ENCODE measurements at regions not wholly inside any gene's neighbourhood (a gene's known extent, or its start where the extent isn't known, plus 50 kb on each side); places are given as distances from the start of the nearest gene placed in this dataset.
"Not testable (repeated sequence)": the region's sequence is repeated elsewhere in the genome, so short reads cannot be mapped to it uniquely, and the experiment has no call there.

GRCh38 chr18:75840131-75840530 lies 412.6 kb upstream of the SMIM21 start:
- DNase-seq (ENCODE audit: insufficient read length, low spot score) (no peak), FAIRE-seq (no peak)
- TF ChIP-seq, protein P1, sequence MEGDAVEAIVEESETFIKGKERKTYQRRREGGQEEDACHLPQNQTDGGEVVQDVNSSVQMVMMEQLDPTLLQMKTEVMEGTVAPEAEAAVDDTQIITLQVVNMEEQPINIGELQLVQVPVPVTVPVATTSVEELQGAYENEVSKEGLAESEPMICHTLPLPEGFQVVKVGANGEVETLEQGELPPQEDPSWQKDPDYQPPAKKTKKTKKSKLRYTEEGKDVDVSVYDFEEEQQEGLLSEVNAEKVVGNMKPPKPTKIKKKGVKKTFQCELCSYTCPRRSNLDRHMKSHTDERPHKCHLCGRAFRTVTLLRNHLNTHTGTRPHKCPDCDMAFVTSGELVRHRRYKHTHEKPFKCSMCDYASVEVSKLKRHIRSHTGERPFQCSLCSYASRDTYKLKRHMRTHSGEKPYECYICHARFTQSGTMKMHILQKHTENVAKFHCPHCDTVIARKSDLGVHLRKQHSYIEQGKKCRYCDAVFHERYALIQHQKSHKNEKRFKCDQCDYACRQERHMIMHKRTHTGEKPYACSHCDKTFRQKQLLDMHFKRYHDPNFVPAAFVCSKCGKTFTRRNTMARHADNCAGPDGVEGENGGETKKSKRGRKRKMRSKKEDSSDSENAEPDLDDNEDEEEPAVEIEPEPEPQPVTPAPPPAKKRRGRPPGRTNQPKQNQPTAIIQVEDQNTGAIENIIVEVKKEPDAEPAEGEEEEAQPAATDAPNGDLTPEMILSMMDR (IDR thresholded peaks at IDR 0.05; ENCODE audit: insufficient read depth, missing control alignments) = no peak

DNA sequence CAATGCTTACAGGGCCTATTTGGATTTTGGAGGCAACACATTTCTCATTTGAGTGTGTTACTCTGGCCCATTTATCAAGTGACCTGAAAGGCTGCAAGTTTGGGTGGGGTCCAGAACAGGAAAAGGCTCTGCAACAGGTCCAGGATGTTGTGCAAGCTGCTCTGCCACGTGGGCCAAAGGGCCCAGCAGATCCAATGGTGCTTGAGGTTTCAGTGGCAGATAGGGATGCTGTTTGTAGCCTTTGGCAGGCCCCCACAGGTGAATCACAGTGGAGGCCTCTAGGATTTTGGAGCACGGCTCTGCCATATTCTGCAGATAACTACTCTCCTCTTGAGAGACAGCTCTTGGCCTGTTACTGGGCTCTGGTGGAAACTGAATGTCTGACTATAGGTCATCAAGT lies 412.2 kb upstream of the SMIM21 start:
- FAIRE-seq; DNase-seq (ENCODE audit: insufficient read length, low spot score): not testable (repeated sequence)

DNA sequence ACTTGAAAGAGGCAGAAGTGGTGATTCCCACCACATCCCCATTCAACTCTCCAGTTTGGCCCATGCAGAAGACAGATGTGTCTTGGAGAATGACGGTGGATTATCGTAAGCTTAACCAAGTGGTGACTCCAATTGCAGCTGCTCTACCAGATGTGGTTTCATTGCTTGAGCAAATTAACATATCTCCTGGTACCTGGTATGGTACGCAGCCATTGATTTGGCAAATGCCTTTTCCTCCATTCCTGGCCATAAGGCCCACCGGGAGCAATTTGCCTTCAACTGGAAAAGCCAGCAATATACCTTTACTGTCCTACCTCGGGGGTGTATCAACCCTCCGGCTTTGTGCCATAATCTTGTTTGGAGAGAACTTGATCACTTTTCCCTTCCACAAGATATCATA lies 411.5 kb upstream of the SMIM21 start:
- no peak for FAIRE-seq
- DNase-seq (ENCODE audit: insufficient read length, low spot score) = no peak
- TF ChIP-seq, protein P1 (IDR thresholded peaks at IDR 0.05; ENCODE audit: insufficient read depth, missing control alignments) = no peak

- no peak for DNase-seq (ENCODE audit: insufficient read length, low spot score)
- no peak for FAIRE-seq
- TF ChIP-seq, protein P1 (IDR thresholded peaks at IDR 0.05; ENCODE audit: insufficient read depth, missing control alignments) = no peak
Measured at GRCh38 chr18:75837316-75837715, 409.8 kb upstream of the SMIM21 start.

DNA sequence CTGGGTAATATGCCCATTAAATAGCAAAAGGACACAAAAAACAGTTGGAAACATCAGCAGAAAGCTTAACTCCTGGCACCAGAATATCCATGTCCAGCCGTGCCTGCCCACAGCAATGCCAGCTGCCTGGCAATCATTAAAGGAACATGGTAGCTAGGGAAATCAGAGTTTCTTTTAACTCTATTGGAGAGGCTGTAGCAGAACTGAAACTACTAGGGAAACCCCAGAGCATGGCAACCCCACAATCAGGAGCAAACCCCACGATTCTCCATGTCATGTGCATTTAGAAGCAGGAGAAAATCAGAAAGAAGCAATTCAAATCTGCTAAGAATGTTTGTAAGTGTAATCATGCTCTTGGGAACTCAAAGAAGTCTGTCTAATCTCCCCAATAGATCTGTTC lies 409.0 kb upstream of the SMIM21 start:
- no peak for DNase-seq (ENCODE audit: insufficient read length, low spot score)
- no peak for FAIRE-seq
- TF ChIP-seq, protein P1 (IDR thresholded peaks at IDR 0.05; ENCODE audit: insufficient read depth, missing control alignments) = no peak

DNA sequence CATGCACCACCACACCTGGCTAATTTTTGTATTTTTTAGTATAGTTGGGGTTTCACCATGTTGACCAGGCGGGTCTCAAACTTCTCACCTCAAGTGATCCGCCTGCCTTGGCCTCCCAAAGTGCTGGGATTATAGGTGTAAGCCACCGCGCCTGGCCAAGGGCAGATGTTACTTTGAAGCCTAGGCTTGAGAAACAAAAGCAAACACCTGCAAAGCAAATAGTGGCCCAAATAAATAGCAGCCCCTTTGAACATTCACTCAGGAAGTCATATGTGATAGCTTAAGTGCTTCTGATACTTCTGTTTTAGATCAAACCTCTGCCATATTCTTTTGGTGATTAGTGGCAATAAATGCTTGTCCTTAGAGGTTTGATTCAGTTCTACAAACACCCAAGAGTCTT lies 404.5 kb upstream of the SMIM21 start:
- TF ChIP-seq, protein P1 (IDR thresholded peaks at IDR 0.05; ENCODE audit: insufficient read depth, missing control alignments) = no peak
- FAIRE-seq = no peak
- DNase-seq (ENCODE audit: insufficient read length, low spot score) = no peak

- TF ChIP-seq, protein P1 (IDR thresholded peaks at IDR 0.05; ENCODE audit: insufficient read depth, missing control alignments) = no peak
- no peak for FAIRE-seq
- no peak for DNase-seq (ENCODE audit: insufficient read length, low spot score)
Measured at GRCh38 chr18:75830828-75831227, 403.3 kb upstream of the SMIM21 start.

- TF ChIP-seq, protein P1 (IDR thresholded peaks at IDR 0.05; ENCODE audit: insufficient read depth, missing control alignments) = no peak
- no peak for FAIRE-seq
- DNase-seq (ENCODE audit: insufficient read length, low spot score) = no peak
Measured at GRCh38 chr18:75829091-75829490, 401.6 kb upstream of the SMIM21 start.
